ENCODE measurements at regions not wholly inside any gene's neighbourhood (a gene's known extent, or its start where the extent isn't known, plus 50 kb on each side); places are given as distances from the start of the nearest gene placed in this dataset.

- DNase-seq: no peak
Observed at GRCh38 chr13:78770601-78771000, 111.6 kb upstream of the OBI1 start.

DNA sequence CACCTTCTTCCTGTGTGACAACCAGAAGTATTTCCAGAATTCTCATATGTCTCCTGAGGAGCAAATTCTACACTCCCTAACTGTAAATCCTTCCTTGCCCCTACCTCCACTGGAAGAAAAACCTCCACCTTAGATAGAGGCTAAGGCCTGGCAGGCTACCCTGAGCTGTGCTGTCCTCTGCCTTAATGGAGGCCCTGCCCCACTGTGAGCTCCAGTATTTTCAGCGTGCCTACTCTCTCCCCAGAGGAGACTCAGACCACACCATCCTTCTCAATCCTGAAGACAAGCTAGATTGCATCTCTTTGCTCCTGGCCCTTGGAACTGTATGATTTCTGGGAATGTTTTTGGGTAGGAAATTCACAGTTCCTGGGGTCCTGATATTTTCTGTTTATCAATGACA is 110.0 kb upstream of the OBI1 start:
- no peak for DNase-seq

DNA sequence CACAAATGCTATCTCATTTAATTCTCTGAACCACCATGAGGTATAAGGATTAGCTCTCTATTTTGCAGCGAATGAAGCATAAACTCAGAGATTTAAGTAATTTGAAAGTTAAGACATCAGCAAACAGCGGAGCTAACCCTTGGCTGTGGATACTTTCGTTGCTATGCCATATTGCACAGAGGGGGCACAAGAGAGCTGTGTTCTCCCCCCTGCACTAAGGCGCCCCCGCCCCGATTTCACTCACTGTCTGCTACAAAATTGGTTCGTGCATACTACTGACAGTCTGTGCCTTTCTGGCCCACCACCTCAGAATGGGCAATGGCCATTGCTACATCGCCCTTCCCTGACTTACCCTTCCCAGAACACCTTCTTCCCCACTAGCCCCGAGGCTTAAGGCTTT is 105.7 kb upstream of the OBI1 start:
- no peak for DNase-seq

GRCh38 chr13:78762825-78763224 is 103.9 kb upstream of the OBI1 start:
- no peak for DNase-seq

- no peak for DNase-seq
Observed at GRCh38 chr13:78759704-78760103, 100.7 kb upstream of the OBI1 start.

DNA sequence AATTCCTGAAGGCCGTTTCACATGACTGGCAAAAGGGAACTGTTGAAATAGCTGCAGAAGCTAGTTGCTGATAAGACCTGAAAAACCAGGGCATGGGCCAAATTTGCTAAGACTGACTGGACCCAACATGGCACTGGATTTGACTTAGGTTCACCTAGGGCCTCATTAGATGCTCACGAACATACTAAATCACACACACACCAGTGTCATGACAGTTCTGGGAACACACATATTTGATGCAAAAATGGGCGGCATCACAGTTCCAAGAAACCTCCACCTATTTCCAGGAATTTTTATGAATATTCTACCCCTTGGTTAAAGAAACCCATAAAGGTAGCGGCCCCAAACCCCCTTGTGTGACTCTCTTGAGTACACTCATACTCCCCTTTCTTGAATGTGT is 99.6 kb upstream of the OBI1 start:
- DNase-seq: no peak

GRCh38 chr13:78753435-78753834 is 94.5 kb upstream of the OBI1 start:
- DNase-seq: no peak

- no peak for DNase-seq
Observed at GRCh38 chr13:78750735-78751134, 91.8 kb upstream of the OBI1 start.

GRCh38 chr13:78743973-78744372 is 85.0 kb upstream of the OBI1 start:
- DNase-seq: no peak

DNA sequence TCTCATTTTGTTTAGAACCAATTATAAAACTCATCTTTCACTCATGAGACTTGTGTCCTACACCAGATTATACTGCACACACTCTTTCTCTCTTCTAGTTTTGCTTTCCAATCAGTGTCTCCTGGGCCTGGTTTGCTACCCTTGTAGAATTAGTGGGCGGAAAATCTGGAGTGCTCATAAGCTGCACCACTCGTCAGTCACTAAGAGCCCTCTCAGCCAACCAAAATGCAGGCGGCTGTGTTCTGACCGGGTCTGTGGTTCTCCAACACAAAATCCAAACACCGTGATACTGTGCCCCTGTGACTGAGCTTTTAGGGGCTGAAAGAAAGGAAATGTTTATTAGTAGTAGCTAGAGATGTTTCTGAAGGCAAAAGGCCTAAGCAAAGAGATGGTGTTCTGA is 83.7 kb upstream of the OBI1 start:
- no peak for DNase-seq

GRCh38 chr13:78736142-78736541 is 77.2 kb upstream of the OBI1 start:
- no peak for DNase-seq

GRCh38 chr13:78732445-78733017 is 73.6 kb upstream of the OBI1 start:
- DNase-seq: no peak

GRCh38 chr13:78722700-78723099 is 63.7 kb upstream of the OBI1 start:
- no peak for DNase-seq

DNA sequence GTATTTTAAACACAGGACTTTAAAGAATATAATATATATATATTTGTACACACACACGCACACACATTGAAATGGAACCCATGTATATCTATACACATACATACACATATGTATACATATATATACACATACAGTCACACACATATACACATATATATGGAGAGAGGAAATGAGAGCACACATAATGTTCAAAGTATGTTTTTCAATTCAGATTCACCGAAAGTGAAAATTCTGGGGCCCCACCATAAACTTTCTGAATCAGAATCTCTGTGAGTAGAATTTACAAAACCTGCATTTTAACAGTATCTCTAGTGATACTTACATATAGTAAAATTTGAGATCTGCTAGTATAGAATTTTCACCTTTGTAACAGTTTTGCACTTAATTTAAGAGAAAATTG is 60.4 kb upstream of the OBI1 start:
- no peak for DNase-seq

- no peak for DNase-seq
Observed at GRCh38 chr13:78714717-78715116, 55.8 kb upstream of the OBI1 start.

DNA sequence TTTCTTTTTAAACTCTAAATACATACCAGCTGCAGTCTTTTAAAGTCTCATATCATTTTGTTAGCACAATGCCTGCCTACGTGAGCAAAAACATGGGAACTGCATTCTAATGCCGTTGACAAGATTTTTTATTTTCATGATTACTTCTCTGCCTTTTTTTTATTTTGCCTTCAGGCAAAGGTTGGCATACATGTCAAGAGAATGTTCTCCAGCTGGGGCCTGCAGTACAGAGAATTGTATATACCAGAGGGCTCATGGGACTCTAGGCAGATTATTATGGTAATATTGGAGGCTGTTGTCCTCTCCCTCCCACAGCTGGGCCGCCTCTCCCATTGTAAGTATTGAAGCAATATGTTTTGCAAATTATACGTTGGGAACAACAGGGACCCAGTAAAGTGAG is 53.9 kb upstream of the OBI1 start:
- DNase-seq: no peak

DNA sequence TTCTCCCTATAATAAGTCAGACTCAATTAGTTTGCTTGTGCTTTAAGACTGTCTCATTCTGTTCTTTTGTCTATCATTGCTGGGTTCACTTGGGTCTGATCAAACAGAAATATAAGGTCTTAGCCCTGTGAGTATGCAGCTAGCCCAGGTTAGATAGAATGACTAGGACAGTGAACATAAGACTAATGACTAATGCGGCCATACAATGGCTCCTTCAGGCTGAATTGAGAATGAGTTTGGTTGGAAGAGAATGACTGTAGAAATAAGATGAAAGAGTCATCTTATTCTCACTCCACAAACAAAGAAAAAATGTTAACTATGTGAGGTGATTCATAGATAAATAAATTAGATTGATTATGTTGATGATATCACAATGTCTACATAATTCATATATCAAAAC is 50.1 kb upstream of the OBI1 start:
- DNase-seq: no peak

Data from amniotic stem cell (primary cell).